HG02885 (cell line): ENCODE measurements at regions not wholly inside any gene's neighbourhood (a gene's known extent, or its start where the extent isn't known, plus 50 kb on each side); places are given as distances from the start of the nearest gene placed in this dataset.

Experiments used
- ATAC-seq: cut with Tn5 transposase; IDR thresholded peaks from one replicate; pipeline ENCODE4 v1.9.1; 2021; ENCODE audit warnings: mild to moderate bottlenecking; ENCODE audit not compliant: unreplicated experiment, poor library complexity

DNA sequence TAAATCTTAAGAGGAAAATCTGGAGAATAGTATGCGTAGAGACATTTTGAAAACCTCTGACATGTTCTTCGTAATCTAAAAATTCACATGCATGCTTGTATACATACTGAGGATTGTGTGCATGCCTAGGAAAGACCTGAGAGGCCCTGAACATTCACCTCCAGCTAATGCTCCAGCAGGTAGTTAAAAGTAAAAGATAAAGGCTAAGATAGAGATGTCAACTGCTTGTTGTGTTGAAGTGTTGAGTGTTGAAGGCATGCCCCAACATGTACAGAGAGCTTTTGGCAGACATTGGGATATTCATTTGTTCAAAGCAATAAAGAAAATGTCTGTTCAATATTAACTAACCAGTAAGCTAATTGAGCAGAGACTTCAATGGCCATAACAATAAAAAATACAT lies 118.6 kb upstream of the SYT1 start:
- no peak for ATAC-seq

DNA sequence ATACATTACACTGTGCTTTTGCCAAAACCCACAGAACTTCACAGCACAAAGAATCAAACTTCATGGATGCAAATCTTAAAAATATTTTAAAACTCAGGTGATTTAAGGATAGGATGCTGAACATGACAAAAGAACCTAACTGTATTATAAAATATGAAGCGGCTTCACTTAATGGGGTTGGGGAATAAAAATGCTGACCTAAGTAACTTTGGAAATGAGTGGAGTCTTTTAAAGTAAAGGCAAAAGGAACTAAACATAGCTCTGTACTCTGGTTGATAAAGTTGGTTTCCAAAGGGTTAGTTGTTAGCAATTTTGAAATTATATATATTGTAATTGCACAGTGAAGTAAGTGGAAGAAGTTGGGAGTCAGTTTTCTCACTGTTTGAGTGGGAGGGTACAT lies 111.5 kb upstream of the SYT1 start:
- no peak for ATAC-seq

DNA sequence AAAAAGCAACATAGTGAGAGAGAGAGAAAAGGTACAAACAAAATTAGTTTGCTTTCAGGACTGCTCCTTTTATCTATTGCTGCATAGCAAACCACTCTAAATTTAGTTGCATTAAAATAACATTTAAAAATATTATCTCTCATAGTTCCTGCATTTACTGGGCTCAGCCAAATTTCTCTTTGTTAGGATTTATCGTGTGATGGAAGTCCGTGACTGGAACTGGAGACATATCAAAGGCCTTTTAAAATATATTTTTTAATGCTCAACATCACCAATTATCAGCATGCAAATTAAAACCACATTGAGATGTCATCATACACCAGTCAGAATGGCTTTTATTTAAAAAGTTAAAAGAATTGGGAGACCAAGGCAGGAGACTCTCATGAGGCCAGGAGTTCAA lies 107.6 kb upstream of the SYT1 start:
- no peak for ATAC-seq

- ATAC-seq, result no peak
Observed at GRCh38 chr12:78759367-78759766, 105.2 kb upstream of the SYT1 start.

GRCh38 chr12:78760906-78761305 lies 103.7 kb upstream of the SYT1 start:
- no peak for ATAC-seq

- no peak for ATAC-seq
Observed at GRCh38 chr12:78764913-78765312, 99.7 kb upstream of the SYT1 start.

GRCh38 chr12:78767264-78767981 lies 97.2 kb upstream of the SYT1 start:
- no peak for ATAC-seq

- ATAC-seq, result no peak
Observed at GRCh38 chr12:78778339-78778738, 86.2 kb upstream of the SYT1 start.

- ATAC-seq, result no peak
Observed at GRCh38 chr12:78787576-78787975, 77.0 kb upstream of the SYT1 start.

GRCh38 chr12:78790148-78790547 lies 74.4 kb upstream of the SYT1 start:
- no peak for ATAC-seq

DNA sequence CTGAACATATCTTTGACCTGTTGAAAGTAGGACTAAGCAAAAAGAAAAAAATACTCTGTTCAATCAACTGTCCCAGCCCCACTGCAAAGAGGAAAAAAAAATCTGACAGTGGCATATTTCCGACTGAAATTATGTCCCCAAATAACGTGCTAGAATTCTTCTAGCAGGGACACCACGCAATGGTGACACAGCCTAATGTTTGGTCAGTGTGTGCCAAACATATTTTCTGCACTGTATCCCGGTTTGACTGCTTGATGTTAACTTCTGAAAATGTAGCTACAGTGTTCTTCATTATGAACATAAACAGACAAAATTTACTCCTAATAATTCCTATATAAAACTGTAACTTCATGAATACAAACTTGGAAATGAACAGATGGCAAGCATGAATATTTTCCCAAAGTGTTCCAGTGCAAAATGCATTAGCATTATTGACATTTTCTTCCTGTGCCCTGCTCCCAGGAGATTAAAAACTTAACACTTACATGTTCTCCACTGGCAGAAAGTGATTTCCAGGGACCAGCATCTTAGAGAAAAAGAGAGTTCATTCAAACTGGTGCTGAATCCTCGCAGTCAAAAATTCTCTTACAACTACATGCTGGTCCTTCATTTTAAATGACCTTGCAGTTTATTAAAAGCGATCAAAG lies 72.4 kb upstream of the SYT1 start:
- ATAC-seq, result no peak

DNA sequence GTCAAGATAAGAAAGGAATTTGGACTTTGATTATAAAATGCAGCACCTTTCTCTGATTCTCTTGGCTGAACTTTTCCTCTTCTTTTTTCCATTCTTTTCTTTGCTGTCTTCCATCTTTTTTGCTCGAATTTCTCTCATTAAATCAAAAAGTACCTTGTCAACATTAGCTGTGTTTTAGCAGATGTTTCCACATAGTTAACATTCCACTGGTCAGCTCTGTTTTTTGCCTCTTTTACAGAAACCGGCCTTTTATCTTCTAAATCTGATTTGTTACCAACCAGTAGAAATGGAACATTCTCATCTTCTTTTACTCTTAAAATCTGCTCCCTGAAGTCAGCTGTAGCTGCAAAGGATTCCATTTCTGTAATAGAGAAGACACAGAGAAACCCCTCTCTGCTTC lies 71.1 kb upstream of the SYT1 start:
- no peak for ATAC-seq

DNA sequence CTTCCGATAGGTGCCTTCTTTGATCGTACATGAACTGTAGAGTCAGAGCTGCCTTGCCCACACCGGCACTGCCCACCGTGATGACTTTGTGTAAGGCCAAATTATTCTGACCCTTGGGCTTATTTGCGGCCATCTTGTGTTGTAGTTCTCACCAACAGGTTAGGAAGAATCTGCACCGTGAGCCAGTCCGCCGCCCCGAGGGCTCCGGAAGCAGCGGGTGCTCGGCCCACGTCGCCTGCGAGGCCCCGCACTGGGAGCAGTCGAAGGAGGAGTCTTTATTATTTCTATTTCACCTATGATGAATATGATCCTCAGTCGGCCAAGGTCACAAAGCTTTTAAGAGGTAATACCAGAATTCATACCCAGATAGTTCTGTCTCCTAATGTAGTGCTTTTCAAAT lies 70.6 kb upstream of the SYT1 start:
- ATAC-seq, result no peak

- ATAC-seq, result no peak
Observed at GRCh38 chr12:78795934-78796445, 68.6 kb upstream of the SYT1 start.

- no peak for ATAC-seq
Observed at GRCh38 chr12:78797196-78797931, 67.2 kb upstream of the SYT1 start.

- no peak for ATAC-seq
Observed at GRCh38 chr12:78799649-78800048, 64.9 kb upstream of the SYT1 start.

- no peak for ATAC-seq
Observed at GRCh38 chr12:78802593-78802992, 62.0 kb upstream of the SYT1 start.

DNA sequence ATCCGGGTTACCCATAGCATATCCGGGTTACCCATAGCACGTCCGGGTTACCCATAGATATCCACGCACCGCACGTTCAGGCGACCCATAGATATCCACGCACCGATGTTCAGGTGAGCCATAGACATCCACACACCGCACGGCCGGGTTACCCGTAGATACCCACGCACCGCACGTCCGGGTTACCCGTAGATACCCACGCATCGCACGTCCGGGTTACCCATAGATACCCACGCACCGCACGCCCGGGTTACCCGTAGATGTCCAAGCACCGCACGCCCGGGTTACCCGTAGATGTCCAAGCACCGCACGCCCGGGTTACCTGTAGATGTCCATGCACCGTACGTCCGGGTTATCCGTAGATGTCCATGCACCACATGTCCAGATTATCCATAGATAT lies 60.3 kb upstream of the SYT1 start:
- no peak for ATAC-seq
